ENCODE measurements at regions not wholly inside any gene's neighbourhood (a gene's known extent, or its start where the extent isn't known, plus 50 kb on each side); places are given as distances from the start of the nearest gene placed in this dataset.

DNA sequence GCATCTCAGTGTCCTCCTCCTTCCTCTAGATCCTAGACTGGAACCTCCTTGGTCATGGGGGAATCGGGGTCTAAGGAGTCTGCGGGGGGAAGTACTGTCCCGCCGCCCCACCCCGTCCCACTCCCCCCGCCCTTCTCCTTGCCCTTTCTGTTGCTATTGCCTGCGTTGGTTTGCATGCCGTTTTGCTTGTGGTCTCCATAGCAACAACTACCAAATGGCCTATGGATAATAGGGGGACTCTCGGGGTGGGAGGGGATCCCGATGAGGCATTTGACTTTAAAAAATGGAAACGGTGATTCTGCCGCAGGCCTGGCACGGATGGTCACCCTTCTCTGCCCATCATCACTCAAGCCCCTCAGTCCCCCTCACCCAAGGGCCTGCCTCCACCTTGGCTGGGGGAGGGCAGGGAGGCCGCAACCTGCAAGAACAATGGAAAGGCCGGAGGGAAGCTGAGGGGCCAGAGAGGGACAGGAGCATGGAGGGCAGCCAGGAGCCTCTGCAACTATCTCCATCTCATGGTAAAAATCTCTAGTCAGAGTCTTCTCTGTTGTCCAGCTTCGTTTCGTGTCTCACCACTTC is 231.4 kb upstream of the TNRC6C start:
- TF ChIP-seq, protein P1, sequence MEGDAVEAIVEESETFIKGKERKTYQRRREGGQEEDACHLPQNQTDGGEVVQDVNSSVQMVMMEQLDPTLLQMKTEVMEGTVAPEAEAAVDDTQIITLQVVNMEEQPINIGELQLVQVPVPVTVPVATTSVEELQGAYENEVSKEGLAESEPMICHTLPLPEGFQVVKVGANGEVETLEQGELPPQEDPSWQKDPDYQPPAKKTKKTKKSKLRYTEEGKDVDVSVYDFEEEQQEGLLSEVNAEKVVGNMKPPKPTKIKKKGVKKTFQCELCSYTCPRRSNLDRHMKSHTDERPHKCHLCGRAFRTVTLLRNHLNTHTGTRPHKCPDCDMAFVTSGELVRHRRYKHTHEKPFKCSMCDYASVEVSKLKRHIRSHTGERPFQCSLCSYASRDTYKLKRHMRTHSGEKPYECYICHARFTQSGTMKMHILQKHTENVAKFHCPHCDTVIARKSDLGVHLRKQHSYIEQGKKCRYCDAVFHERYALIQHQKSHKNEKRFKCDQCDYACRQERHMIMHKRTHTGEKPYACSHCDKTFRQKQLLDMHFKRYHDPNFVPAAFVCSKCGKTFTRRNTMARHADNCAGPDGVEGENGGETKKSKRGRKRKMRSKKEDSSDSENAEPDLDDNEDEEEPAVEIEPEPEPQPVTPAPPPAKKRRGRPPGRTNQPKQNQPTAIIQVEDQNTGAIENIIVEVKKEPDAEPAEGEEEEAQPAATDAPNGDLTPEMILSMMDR (IDR thresholded peaks at IDR 0.05) = no peak
- TF ChIP-seq POLR2A (IDR thresholded peaks at IDR 0.05) = no peak
